Astrocyte of the cerebellum (primary cell): ENCODE measurements at regions not wholly inside any gene's neighbourhood (a gene's known extent, or its start where the extent isn't known, plus 50 kb on each side); places are given as distances from the start of the nearest gene placed in this dataset.

Experiments used
- DNase-seq: peaks from one replicate; pipeline ENCODE4 v3.0.0-alpha.2; 2011; ENCODE audit warnings: low read depth
- H3K4me3 ChIP-seq: 2 replicates; pipeline ENCODE4 v1.5.1; 2011; ENCODE audit warnings: mild to moderate bottlenecking, low read depth, low read length, moderate library complexity
- in situ Hi-C: cut with HindIII; loops from 2 replicates; pipeline ENCODE4 v1.10.0; 2017; ENCODE audit warnings: low sequenced_read_pairs
- TF ChIP-seq, protein P1 (sequence below): IDR thresholded peaks from 2 replicates; pipeline ENCODE4 v1.5.1; 2012; ENCODE audit warnings: low read length, low read depth, moderate library complexity, mild to moderate bottlenecking; ENCODE audit errors: missing control alignments

DNA sequence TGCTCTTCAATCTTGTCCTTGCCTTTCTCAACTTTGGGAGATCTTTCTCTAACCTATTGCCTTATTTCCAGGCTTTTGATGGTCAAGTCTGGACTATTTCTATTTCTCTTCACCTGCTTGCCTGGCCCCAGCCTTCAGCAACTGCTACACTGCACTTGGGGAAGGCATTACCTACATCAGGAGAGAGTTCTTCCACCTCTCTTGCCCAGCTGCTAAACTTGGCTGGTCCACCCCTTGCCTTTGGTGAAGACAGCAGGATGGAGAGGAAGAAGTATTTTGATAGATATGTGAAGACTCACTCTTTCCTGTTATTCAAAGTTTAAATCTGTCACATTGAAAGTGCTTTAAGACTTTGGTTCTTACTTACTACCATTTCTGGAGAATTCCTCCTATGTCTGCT lies 574.8 kb downstream of the ZPLD1 start:
- H3K4me3 ChIP-seq, result no peak overlapping the region
- TF ChIP-seq, protein P1, sequence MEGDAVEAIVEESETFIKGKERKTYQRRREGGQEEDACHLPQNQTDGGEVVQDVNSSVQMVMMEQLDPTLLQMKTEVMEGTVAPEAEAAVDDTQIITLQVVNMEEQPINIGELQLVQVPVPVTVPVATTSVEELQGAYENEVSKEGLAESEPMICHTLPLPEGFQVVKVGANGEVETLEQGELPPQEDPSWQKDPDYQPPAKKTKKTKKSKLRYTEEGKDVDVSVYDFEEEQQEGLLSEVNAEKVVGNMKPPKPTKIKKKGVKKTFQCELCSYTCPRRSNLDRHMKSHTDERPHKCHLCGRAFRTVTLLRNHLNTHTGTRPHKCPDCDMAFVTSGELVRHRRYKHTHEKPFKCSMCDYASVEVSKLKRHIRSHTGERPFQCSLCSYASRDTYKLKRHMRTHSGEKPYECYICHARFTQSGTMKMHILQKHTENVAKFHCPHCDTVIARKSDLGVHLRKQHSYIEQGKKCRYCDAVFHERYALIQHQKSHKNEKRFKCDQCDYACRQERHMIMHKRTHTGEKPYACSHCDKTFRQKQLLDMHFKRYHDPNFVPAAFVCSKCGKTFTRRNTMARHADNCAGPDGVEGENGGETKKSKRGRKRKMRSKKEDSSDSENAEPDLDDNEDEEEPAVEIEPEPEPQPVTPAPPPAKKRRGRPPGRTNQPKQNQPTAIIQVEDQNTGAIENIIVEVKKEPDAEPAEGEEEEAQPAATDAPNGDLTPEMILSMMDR, result no peak
- in situ Hi-C loops, result no loop called here
- no peak for DNase-seq

DNA sequence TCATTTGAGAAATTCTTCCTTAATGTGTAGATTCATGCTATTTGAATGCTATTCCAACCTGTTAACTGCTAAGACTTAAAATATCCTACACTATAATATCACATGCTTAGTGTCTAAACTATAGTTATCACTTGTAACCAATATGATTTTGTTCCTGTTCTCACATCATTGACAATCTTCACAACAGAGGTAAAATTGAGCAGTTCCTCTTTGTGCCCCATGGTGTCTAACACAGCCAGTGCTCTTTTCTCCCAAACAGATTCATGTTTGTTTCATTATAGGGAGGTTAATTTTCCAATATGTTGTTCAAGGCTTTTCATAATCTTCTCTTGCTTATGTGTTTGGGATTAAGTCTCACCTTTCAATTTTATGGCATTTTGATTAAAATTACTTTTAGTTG lies 591.1 kb downstream of the ZPLD1 start:
- no peak overlapping the region for H3K4me3 ChIP-seq
- in situ Hi-C loops, result no loop called here
- no peak for DNase-seq
- TF ChIP-seq, protein P1, result no peak

DNA sequence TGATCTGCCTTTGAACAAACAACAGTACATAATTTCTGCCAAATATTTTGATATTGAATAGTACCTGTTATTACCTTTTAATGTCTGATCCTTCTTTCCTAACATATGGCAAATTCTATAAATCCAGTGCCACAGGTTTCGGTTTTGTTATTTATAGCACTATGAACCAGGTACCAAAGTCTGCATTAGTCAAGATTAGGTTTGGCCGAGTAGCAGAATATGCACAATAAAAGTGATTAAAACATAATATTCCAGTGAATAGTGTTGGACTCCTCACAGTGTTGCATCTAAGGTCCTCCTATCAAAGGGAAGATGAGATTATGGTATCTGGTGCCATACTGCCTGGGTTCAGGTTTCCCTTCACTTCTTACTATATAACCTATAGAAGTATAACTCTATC lies 599.0 kb downstream of the ZPLD1 start:
- H3K4me3 ChIP-seq, result no peak overlapping the region
- TF ChIP-seq, protein P1, result no peak
- in situ Hi-C loops, result no loop called here
- no peak for DNase-seq

DNA sequence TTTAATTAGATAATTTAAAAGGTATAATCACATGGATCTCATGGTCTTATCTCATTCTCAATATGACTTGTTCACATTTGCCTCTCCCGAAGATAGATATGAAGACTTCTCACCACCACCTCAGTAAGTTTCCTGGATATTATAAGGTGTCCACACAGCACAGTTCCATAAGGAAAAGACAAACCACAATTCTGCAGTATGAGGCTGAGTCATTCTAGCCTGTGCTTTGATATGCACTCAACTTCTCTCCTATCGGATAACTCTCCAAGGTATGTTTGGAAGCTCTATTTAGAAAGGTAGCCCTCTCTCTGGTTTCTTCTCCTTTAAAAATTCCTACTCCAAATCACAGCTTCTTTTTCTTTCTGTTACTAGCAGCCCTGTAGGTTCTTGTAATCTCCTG lies 612.8 kb downstream of the ZPLD1 start:
- peak; percentile 18 for DNase-seq
- TF ChIP-seq, protein P1, result no peak
- in situ Hi-C loops, result no loop called here
- no peak overlapping the region for H3K4me3 ChIP-seq

DNA sequence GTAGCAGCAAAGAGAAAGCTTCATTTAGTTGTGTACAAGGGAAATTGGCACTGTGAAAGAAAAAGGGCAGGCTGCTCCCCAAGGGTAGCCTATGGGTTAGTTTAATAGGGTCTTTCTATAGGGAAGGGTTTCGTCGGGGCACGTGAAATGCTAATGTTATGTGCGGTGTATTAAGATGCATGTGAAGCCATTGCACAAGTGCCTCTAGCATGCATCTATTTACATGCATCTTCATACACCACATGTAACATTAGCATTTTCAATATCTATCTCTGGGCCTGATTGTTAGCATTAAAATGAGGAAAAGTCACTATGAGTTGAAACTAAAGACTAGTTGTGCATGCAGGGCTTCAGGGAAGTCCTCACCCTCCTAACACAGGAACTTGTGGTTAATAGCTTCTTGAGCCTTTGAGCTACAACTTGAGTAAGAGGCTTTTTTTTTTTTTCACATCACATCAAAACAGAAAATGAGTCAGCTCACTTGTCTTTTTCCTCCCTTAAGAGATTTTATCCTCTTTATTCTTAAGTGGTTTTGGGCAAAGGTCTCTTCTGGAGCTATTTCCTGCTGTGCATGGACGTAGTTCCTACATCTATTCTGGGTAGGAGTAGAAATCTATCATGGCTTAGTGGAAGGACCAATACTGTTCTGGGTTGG lies 613.4 kb downstream of the ZPLD1 start:
- TF ChIP-seq, protein P1, result no peak
- H3K4me3 ChIP-seq, result no peak overlapping the region
- in situ Hi-C loops, result no loop called here
- DNase-seq, result peak; percentile 74

DNA sequence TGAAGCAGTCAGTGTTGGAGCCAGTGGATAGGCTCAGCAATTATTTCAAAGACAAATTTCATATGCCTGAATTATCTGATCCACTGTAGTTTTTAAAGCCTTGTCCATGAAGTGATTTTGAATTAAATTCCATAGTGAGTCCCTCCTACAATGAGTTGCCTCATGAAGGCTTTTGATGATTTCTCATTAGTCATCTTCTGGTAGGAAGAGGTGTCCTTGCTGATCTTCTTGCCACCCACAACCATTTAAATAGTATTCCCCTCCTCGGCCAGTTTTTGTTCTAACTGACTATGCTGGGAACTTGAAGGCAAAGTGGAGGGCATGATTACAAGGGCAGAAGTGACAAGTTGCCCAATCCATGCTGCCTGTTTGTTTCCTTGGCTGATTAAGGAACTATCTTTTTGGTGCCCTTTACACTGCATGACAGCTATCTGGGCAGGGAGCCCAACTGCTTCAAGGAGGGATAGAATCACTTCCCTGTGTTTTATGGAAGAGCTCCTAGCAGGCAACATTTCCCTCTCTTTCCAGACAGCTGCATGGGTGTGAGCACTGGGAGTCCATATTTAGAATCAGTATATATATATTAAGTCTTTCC lies 617.5 kb downstream of the ZPLD1 start:
- H3K4me3 ChIP-seq, result no peak overlapping the region
- DNase-seq, result no peak
- in situ Hi-C loops, result no loop called here
- TF ChIP-seq, protein P1, result no peak
